Prostate gland (tissue), 2 donors: ENCODE measurements at regions not wholly inside any gene's neighbourhood (a gene's known extent, or its start where the extent isn't known, plus 50 kb on each side); places are given as distances from the start of the nearest gene placed in this dataset.

ENCODE experiments used
- DNase-seq: peaks from one replicate; pipeline ENCODE4 v3.0.0-alpha.2; 2019; ENCODE audit warnings: low spot score
- H3K27ac ChIP-seq, 2 donors: fragments of 200-600 bp; sonication (generic); 2 replicates each; pipeline ENCODE4 v1.5.1; 2017 to 2019
- H3K27me3 ChIP-seq: fragments of 200-600 bp; sonication (generic); replicated peaks from 2 replicates; pipeline ENCODE4 v1.5.1; 2019; ENCODE audit not compliant: insufficient read depth
- H3K36me3 ChIP-seq, 2 donors: fragments of 200-600 bp; sonication (generic); 1 replicate in 1 of 2; 2 replicates in 1 of 2; pipeline versions ENCODE4 v1.5.1 to v1.8.1; 2017 to 2019
- H3K4me1 ChIP-seq: fragments of 200-600 bp; sonication (generic); replicated peaks from 2 replicates; pipeline ENCODE4 v1.5.1; 2019
- H3K4me3 ChIP-seq, 2 donors: fragments of 200-600 bp; sonication (generic); 2 replicates each; pipeline ENCODE4 v1.5.1; 2017 to 2019
- H3K9me3 ChIP-seq: fragments of 200-600 bp; sonication (generic); 2 replicates; pipeline ENCODE4 v1.5.1; 2017
- POLR2A ChIP-seq: fragments of 450-650 bp; IDR thresholded peaks from one replicate; pipeline ENCODE4 v1.6.1; 2016; ENCODE audit warnings: antibody characterized with exemption, mild to moderate bottlenecking
- POLR2AphosphoS5 ChIP-seq: sonication (generic); formaldehyde crosslinking; IDR thresholded peaks from one replicate; pipeline ENCODE4 v1.6.1; 2017; ENCODE audit warnings: antibody characterized with exemption
- WGBS: methylation state at CpG from one replicate; pipeline ENCODE4 v1.1.5; 2018; 5-methylcytosine and 5-hydroxymethylcytosine counted together
- intact Hi-C: fragments of 100-400 bp; cut with DNase I; formaldehyde crosslinking; loops from one replicate; pipeline ENCODE4 v1.14.2; 2022
- TF ChIP-seq, protein P1 (sequence below), 4 experiments: fragments of 200-600 bp in 2 of 4; fragments of 450-650 bp in 2 of 4; sonication (generic) in 2 of 4; IDR thresholded peaks; 1 replicate in 3 of 4; 2 replicates in 1 of 4; pipeline ENCODE4 v1.5.1; 2016 to 2019; ENCODE audit warnings: antibody characterized with exemption in 4 of 4, mild to moderate bottlenecking in 2 of 4, moderate library complexity in 2 of 4

DNA sequence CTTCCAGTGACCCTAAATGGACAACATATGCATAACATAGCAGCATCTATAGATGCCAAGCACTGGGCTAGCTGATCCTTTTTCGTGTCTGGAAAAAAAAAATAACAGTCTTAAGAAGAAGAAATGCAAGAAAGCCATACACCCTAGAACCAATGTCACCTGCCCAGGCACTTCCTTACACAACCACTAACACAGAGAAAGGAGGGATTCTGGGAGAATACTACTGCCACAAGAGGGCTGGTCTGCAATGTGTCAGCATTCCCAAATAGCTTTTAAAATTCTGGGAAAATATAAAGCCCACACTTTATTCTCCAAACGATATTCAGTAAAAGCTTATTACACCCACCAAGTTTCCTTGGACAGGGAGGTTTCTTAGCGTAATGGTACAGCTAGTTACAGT lies 271.2 kb downstream of the TBL1XR1 start:
- H3K4me1 ChIP-seq: no peaks in the 10 kb centered on the region
- H3K27ac ChIP-seq: no peak overlapping the region
- DNase-seq: no peak
- no peaks in the 10 kb centered on the region for H3K27me3 ChIP-seq
- no peaks in the 10 kb centered on the region for H3K9me3 ChIP-seq
- no peak for TF ChIP-seq POLR2A
- TF ChIP-seq POLR2AphosphoS5: no peak
- TF ChIP-seq, protein P1, sequence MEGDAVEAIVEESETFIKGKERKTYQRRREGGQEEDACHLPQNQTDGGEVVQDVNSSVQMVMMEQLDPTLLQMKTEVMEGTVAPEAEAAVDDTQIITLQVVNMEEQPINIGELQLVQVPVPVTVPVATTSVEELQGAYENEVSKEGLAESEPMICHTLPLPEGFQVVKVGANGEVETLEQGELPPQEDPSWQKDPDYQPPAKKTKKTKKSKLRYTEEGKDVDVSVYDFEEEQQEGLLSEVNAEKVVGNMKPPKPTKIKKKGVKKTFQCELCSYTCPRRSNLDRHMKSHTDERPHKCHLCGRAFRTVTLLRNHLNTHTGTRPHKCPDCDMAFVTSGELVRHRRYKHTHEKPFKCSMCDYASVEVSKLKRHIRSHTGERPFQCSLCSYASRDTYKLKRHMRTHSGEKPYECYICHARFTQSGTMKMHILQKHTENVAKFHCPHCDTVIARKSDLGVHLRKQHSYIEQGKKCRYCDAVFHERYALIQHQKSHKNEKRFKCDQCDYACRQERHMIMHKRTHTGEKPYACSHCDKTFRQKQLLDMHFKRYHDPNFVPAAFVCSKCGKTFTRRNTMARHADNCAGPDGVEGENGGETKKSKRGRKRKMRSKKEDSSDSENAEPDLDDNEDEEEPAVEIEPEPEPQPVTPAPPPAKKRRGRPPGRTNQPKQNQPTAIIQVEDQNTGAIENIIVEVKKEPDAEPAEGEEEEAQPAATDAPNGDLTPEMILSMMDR (IDR thresholded peaks at IDR 0.05): no peak
- intact Hi-C loops: no loop called here
- H3K4me3 ChIP-seq: no peak overlapping the region
- H3K36me3 ChIP-seq: no peaks in the 10 kb centered on the region
- WGBS: 77% methylated on average over 3 of the region's 3 CpGs

- intact Hi-C loops: no loop called here
- Histone ChIP-seq H3K9me3 (no peaks in the 10 kb centered on the region), H3K27ac (no peak overlapping the region), H3K4me1 (no peaks in the 10 kb centered on the region), H3K36me3 (no peaks in the 10 kb centered on the region), H3K4me3 (no peak overlapping the region), H3K27me3 (no peaks in the 10 kb centered on the region)
- no peak for DNase-seq
- WGBS: 30% methylated on average over 5 of the region's 5 CpGs
- TF ChIP-seq POLR2AphosphoS5 (no peak), POLR2A (no peak)
- TF ChIP-seq, protein P1 (IDR thresholded peaks at IDR 0.05): no peak
These were observed 276.5 kb downstream of the TBL1XR1 start for GRCh38 chr3:176920766-176921160.

GRCh38 chr3:176919836-176920765 lies 277.2 kb downstream of the TBL1XR1 start:
- Histone ChIP-seq H3K27me3 (no peaks in the 10 kb centered on the region), H3K36me3 (no peaks in the 10 kb centered on the region), H3K9me3 (no peaks in the 10 kb centered on the region), H3K4me3 (no peak overlapping the region), H3K4me1 (no peaks in the 10 kb centered on the region), H3K27ac (no peak overlapping the region)
- TF ChIP-seq POLR2AphosphoS5: no peak
- DNase-seq: no peak
- WGBS: 79% methylated on average over 11 of the region's 11 CpGs
- intact Hi-C loops: no loop called here

DNA sequence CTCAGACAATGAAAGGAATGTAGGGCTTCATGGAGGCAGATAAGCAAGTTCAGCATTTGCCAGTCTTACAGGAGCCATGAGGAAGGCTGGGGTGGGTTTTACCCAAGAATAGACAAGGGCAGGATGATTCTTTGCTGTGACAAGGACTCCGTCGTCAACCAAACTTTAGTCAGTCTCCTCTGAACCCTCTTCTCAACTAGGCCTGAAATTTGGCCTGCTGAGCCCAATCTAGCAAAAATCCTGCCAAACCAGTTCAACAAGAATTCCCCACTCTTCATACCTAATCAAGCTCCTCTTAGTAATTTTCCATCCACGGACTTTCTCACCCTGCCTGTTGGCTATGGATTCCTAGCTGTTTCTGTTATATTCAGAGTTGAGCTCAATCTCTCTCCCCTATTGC lies 280.5 kb downstream of the TBL1XR1 start:
- no peak overlapping the region for H3K4me3 ChIP-seq
- TF ChIP-seq POLR2AphosphoS5 (no peak), POLR2A (no peak)
- TF ChIP-seq, protein P1 (IDR thresholded peaks at IDR 0.05): no peak
- intact Hi-C loops: no loop called here
- H3K27ac ChIP-seq: no peak overlapping the region
- H3K9me3 ChIP-seq: no peaks in the 10 kb centered on the region
- DNase-seq: no peak
- 74% methylated on average over 3 of the region's 3 CpGs for WGBS
- no peaks in the 10 kb centered on the region for H3K27me3 ChIP-seq
- no peaks in the 10 kb centered on the region for H3K4me1 ChIP-seq
- H3K36me3 ChIP-seq: no peaks in the 10 kb centered on the region

DNA sequence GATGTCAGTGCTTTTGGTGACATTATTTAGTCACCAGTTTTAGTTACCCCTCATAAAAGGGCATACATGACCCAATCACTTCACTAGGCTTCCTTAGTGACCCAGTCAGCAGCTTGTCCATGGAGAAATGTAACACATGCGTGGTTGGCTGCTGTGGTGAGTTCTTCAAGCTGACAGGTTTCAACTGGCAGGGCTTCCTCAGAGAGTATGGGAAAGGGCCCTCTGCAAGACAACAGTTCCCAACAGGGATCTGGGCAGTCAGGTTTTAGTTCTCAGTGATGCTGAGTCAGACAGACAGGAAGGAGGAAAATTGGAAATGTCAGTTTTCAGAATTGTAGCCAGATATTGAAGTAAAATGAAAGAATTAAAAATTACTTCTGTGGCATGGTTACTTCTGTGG lies 282.5 kb downstream of the TBL1XR1 start:
- TF ChIP-seq POLR2AphosphoS5 (no peak), POLR2A (no peak)
- TF ChIP-seq, protein P1 (IDR thresholded peaks at IDR 0.05): no peak
- DNase-seq: no peak
- intact Hi-C loops: no loop called here
- Histone ChIP-seq H3K9me3 (no peaks in the 10 kb centered on the region), H3K4me1 (no peaks in the 10 kb centered on the region), H3K27ac (no peak overlapping the region), H3K27me3 (no peaks in the 10 kb centered on the region), H3K4me3 (no peak overlapping the region), H3K36me3 (no peaks in the 10 kb centered on the region)
- 100% methylated on average over 1 of the region's 1 CpG for whole genome bisulfite sequencing
